ENCODE measurements at regions not wholly inside any gene's neighbourhood (a gene's known extent, or its start where the extent isn't known, plus 50 kb on each side); places are given as distances from the start of the nearest gene placed in this dataset.

GRCh38 chr16:63349961-63350360 lies 1313.7 kb upstream of the CDH8 start:
- Histone ChIP-seq H3K9me3 (ENCODE audit: severe bottlenecking) (no peaks in the 10 kb centered on the region), H3K27me3 (ENCODE audit: insufficient read depth, low read depth, severe bottlenecking) (no peaks in the 10 kb centered on the region), H3K27ac (no peak overlapping the region), H3K4me3 (ENCODE audit: low read depth, low read length) (no peak overlapping the region), H3K36me3 (no peaks in the 10 kb centered on the region)
- no peak for DNase-seq
- TF ChIP-seq CTCF (IDR thresholded peaks at IDR 0.05; ENCODE audit: low read depth, low read length): no peak

DNA sequence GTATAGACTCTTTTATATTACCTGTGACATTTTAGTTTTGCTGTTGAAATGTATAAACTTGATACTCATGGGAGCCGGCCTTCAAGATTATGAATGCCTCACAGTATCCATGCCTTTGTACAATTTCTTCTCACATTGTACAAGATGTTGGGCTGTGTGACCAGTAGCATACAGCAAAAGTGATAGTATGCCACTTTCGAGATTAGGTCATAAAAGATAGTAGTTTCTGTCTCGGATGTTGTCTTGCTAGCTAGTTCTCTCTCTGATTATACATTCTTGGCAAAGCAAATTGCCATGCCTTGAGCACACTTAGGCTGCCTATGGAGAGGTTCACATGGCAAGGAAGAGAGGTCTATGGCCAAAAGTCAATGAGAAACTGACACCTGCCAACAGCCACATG lies 1309.8 kb upstream of the CDH8 start:
- no peaks in the 10 kb centered on the region for H3K9me3 ChIP-seq (ENCODE audit: severe bottlenecking)
- no peaks in the 10 kb centered on the region for H3K27me3 ChIP-seq (ENCODE audit: insufficient read depth, low read depth, severe bottlenecking)
- TF ChIP-seq CTCF (IDR thresholded peaks at IDR 0.05; ENCODE audit: low read depth, low read length): no peak
- H3K4me3 ChIP-seq (ENCODE audit: low read depth, low read length): no peak overlapping the region
- H3K27ac ChIP-seq: no peak overlapping the region
- H3K36me3 ChIP-seq: no peaks in the 10 kb centered on the region
- peak; percentile 8 for DNase-seq

DNA sequence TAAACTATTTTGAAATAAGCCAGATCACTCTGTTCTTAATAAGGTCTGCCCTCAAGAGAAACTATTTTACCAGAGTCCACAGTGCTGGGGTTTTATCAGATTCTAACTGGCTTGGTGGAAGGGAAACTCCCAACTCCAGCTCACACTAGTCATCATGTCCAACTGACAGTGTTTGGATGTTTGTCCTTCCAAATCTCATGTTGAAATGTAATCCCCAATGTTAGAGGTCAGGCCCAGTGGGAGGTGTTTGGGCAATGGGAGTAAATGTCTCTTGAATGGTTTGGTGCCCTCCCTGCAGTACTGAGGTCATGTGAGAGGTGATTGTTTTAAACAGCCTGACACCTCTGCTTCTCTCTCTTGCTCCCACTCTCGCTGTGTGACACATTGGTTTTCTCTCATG lies 1301.0 kb upstream of the CDH8 start:
- Histone ChIP-seq H3K9me3 (ENCODE audit: severe bottlenecking) (no peaks in the 10 kb centered on the region), H3K36me3 (no peaks in the 10 kb centered on the region), H3K27me3 (ENCODE audit: insufficient read depth, low read depth, severe bottlenecking) (no peaks in the 10 kb centered on the region), H3K27ac (no peak overlapping the region), H3K4me3 (ENCODE audit: low read depth, low read length) (no peak overlapping the region)
- TF ChIP-seq CTCF (IDR thresholded peaks at IDR 0.05; ENCODE audit: low read depth, low read length): no peak
- no peak for DNase-seq

- Histone ChIP-seq H3K9me3 (ENCODE audit: severe bottlenecking) (no peaks in the 10 kb centered on the region), H3K36me3 (no peaks in the 10 kb centered on the region), H3K4me3 (ENCODE audit: low read depth, low read length) (no peak overlapping the region), H3K27me3 (ENCODE audit: insufficient read depth, low read depth, severe bottlenecking) (no peaks in the 10 kb centered on the region), H3K27ac (no peak overlapping the region)
- DNase-seq: no peak
- no peak for TF ChIP-seq CTCF (IDR thresholded peaks at IDR 0.05; ENCODE audit: low read depth, low read length)
Measured at GRCh38 chr16:63331111-63331510, 1294.9 kb upstream of the CDH8 start.

DNA sequence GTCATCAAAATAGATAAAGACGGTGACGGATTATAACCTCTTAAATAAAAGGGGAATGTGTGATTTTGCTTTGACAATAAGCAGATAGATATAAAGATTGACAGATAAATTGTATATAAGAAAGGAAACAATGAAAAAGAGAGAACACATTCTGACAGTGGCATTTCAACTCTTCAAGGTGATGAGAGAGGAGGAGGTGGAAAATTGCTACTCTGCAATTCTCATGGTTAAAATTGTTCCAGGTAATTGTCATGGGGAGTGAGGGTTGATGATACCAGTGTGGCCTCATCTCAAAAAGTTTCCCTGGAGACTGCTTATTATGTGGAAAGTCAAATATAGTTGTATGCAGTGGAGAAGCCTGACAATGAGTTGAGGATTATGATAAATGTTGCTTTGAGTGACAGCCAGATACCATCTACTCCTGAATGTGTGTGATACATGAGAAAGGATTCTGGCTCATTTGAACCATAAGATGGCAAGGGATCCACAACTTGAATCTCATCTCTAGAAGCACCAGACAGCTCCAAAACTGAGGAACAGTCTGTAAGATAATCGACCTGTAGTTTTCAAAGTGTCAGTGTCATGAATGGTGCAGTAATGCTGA lies 1290.6 kb upstream of the CDH8 start:
- no peak for DNase-seq
- no peak for TF ChIP-seq CTCF (IDR thresholded peaks at IDR 0.05; ENCODE audit: low read depth, low read length)
- no peaks in the 10 kb centered on the region for H3K9me3 ChIP-seq (ENCODE audit: severe bottlenecking)
- no peak overlapping the region for H3K4me3 ChIP-seq (ENCODE audit: low read depth, low read length)
- H3K27ac ChIP-seq: no peak overlapping the region
- no peaks in the 10 kb centered on the region for H3K36me3 ChIP-seq
- no peaks in the 10 kb centered on the region for H3K27me3 ChIP-seq (ENCODE audit: insufficient read depth, low read depth, severe bottlenecking)
